HG03439 (cell line): ENCODE measurements at regions not wholly inside any gene's neighbourhood (a gene's known extent, or its start where the extent isn't known, plus 50 kb on each side); places are given as distances from the start of the nearest gene placed in this dataset.
A peak's percentile ranks its signal among the peaks of the same experiment; 100 is the strongest.

Source experiments
- ATAC-seq: cut with Tn5 transposase; IDR thresholded peaks from one replicate; pipeline ENCODE4 v1.9.1; 2021; ENCODE audit warnings: mild to moderate bottlenecking, moderate library complexity; ENCODE audit not compliant: unreplicated experiment

- no peak for ATAC-seq
Observed at GRCh38 chr1:48164571-48164970, 57.9 kb upstream of the SLC5A9 start.

DNA sequence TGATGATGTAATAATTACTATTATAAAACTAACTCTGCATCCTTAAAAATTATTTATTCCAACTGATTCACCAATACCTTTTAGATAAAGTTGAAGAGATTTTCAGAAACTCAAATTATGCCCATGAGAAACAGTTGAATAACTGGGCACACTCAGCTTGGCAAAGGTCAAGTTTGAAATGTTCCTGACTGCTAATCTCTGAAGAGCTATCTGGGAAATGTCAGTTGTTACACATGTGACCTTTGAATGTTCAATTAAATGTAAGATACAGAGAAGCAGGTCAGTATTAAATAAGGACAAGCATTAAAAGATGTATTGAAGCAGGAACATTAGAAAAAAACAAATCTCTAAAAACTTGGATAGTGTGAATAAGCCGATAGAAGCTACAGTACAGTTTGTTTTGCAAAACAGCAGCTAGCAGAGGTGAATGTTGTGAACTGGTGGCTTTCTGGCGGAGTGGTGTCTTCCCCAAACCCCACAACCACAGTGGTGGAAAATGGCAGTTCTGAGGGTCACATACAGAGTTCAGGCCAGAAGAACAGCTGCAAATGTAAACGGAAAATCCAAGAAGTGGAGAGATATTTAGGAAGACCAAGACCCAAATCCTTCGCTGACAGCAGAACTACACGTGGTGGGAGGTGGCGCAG lies 61.9 kb upstream of the SLC5A9 start:
- no peak for ATAC-seq

GRCh38 chr1:48139275-48139674 lies 83.2 kb upstream of the SLC5A9 start:
- ATAC-seq: no peak

DNA sequence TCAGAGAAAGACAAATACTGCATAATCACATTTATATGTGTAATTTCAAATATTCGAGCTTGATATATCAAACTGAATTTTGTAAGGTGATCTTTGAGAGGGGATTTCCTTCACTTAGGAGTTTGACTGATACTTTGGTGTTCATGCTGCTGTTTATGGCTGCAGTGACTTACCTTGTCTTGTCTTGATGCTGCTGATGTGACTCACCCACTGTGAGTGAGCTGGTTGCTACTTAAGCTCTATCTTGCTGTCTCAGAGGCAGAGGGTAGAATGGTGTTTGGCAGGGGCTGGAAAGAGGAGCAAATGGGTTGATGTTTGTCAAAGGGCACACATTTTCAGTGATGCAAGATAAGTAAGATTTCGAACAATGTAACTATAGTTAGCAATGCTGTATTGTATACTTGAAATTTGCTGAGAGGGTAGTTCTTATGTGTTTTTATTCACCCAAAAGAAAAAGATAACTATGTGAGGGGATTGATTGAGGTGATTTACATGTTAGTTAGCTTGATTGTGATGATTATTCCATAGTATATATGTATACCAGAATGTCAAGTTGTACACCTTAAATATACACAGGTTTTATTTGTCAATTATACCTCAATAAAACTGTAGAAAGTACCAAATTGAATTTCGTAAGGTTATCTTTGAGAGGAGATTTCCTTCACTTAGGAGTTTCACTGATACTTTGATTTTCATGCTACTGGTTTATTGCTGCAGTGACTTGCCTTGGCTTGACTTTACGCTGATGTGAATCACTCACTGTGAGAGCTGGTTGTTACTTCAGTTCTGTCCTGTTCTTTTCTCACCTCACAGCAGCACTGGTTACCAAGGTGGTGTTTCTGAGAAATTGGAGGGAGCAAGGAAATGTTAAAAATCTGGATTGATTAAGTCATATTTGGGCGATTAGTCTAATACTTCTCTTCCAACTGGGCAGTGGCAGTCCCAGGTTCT lies 94.5 kb upstream of the SLC5A9 start:
- no peak for ATAC-seq

DNA sequence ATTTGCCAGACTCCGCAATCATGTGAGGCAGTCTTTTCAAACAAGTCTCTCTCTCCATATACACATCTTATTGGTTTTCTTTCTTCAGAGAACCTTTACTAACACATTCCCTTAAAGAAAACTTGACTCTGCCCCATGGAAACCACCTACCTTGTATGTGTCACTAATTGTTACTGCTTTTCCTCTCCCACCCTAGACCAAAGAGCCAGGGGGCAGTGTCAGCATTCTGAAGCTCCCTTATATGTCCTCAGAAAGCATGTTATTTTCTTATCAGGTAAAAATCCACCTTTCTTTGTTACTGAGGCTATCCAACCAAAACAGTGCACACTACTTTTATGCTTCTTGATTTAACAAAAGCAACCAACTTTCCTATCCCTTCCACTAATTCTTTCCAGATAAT lies 98.9 kb upstream of the SLC5A9 start:
- no peak for ATAC-seq

DNA sequence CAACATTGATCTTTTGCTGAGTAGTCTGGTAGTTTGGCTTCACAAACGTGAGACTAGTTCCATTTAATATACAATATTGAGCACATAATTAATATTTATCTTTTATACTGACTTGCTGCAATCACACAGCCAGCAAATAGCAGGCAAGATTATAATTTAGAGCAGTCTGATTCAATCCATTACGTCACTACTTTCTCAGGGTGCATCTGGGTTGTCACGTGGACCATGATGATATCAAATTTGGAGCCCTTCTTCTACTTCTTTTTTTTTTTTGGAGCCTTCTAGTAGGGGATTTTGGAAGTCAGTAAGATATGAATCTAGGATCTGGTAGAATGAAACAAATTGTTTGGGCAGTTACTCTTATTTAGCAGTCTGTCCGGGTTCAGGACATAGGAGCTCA lies 100.6 kb upstream of the SLC5A9 start:
- no peak for ATAC-seq

DNA sequence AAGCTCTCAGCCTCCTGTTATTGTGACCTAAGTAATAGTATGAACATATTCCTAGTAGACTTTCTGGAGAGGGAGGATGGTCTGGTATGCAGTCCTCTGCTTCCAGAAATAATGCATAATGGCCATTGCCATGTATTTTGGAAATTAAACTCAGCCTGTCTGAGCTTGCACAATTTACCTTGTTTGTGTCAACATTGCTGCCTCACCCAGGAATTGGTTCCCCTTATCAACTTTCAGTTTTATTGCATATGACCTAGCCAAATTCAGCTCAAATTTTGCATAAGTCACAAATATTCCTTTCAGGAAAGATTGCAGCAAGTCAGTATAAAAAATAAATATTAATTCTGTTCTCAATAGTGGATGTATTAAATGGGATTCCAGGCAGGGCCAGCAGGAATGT lies 101.9 kb upstream of the SLC5A9 start:
- ATAC-seq: no peak

DNA sequence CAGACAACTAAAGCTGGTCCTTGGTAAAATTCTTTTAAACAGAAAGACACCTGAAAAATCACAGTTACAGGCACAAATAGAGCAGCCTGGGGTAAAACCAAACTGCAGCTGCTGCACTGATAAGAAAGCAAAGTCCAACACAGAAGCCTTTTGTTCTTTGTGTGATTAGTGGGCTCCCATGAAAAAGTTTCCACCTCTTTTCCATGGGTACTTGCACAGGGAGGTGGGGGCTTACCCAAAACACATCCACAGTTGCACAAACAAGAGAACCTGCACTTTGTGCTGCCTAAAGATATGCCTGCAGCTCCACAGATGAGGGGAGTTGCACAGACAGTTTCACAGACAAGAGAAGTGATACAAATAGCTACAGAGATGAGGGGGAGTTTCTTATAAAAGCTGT lies 106.7 kb upstream of the SLC5A9 start:
- no peak for ATAC-seq

- ATAC-seq: no peak
Observed at GRCh38 chr1:48114596-48115382, 107.7 kb upstream of the SLC5A9 start.

GRCh38 chr1:48109390-48110013 lies 112.3 kb upstream of the TRABD2B start:
- no peak for ATAC-seq

DNA sequence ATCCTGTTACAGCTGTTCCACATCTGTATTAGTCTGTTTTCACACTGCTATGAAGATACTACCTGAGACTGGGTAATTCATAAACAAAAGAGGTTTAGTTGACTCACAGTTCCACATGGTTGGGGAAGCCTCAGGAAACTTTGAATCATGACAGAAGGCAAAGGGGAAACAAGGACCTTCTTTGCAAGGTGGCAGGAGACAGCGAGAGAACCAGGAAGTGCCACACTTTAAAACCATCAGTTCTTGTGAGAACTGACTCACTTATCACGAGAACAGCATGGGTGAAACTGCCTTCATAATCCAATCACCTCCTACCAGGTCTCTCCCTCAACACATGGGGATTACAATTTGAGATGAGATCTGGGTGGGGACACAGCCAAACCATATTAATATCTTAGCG lies 110.3 kb upstream of the TRABD2B start:
- ATAC-seq: no peak

GRCh38 chr1:48106049-48106448 lies 108.9 kb upstream of the TRABD2B start:
- ATAC-seq: no peak

DNA sequence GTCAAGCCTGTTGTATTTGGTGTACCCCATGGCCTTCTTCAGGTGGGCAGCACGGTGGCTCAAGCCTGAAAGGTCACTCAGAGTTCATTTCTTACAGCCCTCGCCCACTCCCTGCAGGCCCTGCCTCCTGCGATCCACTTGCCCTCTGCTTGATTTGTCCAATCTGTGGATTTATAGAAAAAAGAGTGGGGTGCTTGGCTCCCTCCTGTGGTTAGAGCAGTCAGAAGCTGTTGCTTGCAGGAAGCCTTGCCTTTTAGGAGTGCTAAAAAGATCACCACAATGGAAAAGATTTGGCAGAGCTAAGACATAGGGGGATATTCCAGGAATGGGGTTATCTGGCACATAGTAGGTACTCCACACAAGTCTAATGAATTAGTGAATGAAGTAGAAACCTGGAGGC lies 108.0 kb upstream of the TRABD2B start:
- ATAC-seq: no peak

GRCh38 chr1:48103495-48103894 lies 106.3 kb upstream of the TRABD2B start:
- ATAC-seq: no peak

- no peak for ATAC-seq
Observed at GRCh38 chr1:48102766-48103165, 105.6 kb upstream of the TRABD2B start.

DNA sequence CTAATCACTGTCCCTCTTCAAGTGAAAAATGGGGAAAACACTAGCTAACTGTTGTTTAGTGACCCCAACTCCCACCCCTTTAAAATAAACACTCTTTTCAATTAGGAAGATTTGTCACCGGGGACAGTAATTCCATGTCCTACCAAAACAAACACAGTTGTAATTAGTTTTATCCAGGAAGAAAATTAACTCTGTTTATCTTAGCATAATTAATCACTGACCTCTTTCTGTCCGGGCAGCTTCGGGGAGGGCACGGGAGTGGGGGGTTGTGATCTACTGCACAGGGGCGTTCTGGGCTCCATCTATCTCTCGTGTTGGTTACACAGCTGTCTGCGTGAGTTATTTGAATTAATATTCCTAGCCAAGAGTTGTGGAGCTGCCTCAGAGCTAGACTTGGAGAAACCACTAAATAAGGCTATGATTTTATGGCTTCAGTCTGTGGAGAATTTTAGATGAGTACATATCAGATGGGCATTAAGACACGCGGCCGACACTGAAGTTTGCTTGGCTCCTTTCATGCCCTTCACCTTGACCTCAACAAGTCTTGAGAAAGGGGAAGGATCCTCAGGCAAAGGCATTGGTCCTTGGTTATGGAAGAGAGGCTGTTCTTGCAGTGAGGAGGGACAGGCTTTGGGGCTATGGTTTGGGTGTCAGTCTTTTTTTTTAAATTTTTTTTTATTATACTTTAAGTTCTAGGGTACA lies 102.0 kb upstream of the TRABD2B start:
- ATAC-seq: no peak

DNA sequence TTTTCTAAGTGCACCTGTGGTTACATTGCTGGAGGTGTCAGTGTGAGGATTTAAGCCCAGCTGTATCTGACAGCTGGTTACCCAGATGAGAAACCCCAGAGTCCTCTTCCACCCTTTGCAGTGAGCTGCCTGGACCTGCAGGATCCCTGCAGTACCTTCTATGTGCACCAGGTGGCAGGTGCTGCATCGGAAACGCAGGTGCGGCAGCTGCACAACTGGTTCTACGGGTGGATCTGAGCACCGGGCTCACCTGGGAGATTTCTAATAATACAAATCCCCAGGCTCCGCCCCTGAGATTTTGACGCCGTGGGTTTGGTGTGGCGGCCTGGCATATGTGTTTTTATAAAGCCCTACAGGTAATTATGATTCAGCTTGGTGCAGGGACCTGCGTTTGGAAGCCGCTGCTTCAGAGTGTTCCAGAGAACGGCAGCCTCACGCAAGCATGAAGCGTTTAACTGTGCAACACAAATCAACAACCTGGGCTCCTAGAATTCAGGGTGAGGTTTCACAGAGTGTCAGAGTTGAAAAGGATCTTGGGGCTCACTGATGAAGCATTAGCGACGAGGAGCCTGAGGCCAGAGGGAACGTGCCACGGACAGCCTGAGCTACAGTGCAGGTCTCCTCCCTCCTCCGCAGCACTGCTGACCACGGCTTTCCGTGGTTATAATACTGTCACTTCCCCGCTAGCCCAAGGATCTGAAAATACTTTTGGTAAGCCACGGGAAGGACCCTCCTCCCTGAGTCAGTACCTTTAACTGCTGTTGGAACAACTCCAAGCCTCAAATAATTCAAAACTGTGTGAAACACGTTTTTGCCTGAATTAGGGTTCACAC lies 96.7 kb upstream of the TRABD2B start:
- peak; percentile 92 for ATAC-seq

- no peak for ATAC-seq
Observed at GRCh38 chr1:48093147-48093546, 96.0 kb upstream of the TRABD2B start.

DNA sequence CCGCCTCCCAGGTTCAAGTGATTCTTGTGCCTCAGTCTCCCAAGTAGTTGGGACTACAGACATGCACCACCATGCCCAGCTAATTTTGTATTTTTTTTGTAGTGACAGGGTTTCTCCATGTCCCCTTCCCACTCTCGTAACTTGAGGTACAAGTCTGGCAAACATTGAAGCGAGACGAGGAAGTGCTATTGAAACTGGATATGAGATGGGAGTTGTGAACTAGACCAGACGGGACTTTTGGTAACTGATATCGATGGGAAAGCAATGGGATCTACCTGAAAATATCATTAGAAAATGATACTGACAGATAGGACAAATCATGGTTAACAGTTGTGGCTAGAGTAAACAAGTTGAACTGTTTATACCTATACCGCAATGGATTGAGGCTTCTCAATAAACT lies 95.2 kb upstream of the TRABD2B start:
- no peak for ATAC-seq
